ENCODE measurements at regions not wholly inside any gene's neighbourhood (a gene's known extent, or its start where the extent isn't known, plus 50 kb on each side); places are given as distances from the start of the nearest gene placed in this dataset.

GRCh38 chr10:65550761-65551160 lies 1375.1 kb upstream of the LRRTM3 start:
- H3K4me3 ChIP-seq (ENCODE audit: insufficient read depth in 1 of 2, low read depth in 1 of 2, low read length in 2 of 2): no peak overlapping the region
- no peaks in the 10 kb centered on the region for H3K36me3 ChIP-seq (ENCODE audit: control insufficient read depth in 1 of 2, insufficient read depth in 2 of 2, low read depth in 1 of 2, low read length in 2 of 2)
- no peak for DNase-seq
- no peak overlapping the region for H3K4ac ChIP-seq (ENCODE audit: low read depth in 1 of 2, low read length in 2 of 2)
- no peak overlapping the region for H3K23ac ChIP-seq (ENCODE audit: low read length in 2 of 2)
- no peaks in the 10 kb centered on the region for H3K9me3 ChIP-seq (ENCODE audit: control insufficient read depth, low read length)
- H2BK5ac ChIP-seq (ENCODE audit: low read depth, low read length, poor library complexity, severe bottlenecking): no peak overlapping the region
- H3K4me1 ChIP-seq (ENCODE audit: control insufficient read depth, insufficient read depth, low read depth, low read length): no peaks in the 10 kb centered on the region
- no peak overlapping the region for H3K4me2 ChIP-seq (ENCODE audit: low read length, poor library complexity, severe bottlenecking)
- WGBS: 78% methylated on average over 4 of the region's 4 CpGs
- no peak overlapping the region for H4K8ac ChIP-seq (ENCODE audit: low read length)
- H3K9ac ChIP-seq (ENCODE audit: low read length): no peak overlapping the region
- no peaks in the 10 kb centered on the region for H3K27me3 ChIP-seq (ENCODE audit: control insufficient read depth in 1 of 2, insufficient read depth in 1 of 2, low read length in 2 of 2)
- no peak overlapping the region for H2BK120ac ChIP-seq (ENCODE audit: low read depth, low read length)
- H2AK5ac ChIP-seq (ENCODE audit: low read length, severe bottlenecking): no peak overlapping the region
- no peak overlapping the region for H2BK15ac ChIP-seq (ENCODE audit: low read depth, poor library complexity, severe bottlenecking)
- no peak overlapping the region for H3K27ac ChIP-seq (ENCODE audit: low read length, poor library complexity, severe bottlenecking)
- no peaks in the 10 kb centered on the region for H3K79me1 ChIP-seq (replicated peaks; ENCODE audit: low read length, poor library complexity, severe bottlenecking)
- H2AFZ ChIP-seq (ENCODE audit: low read depth, low read length): no peak overlapping the region
- no peak overlapping the region for H2BK12ac ChIP-seq (ENCODE audit: low read length in 2 of 2)
- no peak overlapping the region for H4K91ac ChIP-seq (ENCODE audit: low read length)
- H3K14ac ChIP-seq (ENCODE audit: low read length in 2 of 2): no peak overlapping the region
- no peak overlapping the region for H3K18ac ChIP-seq (ENCODE audit: low read depth in 1 of 2, low read length in 2 of 2)

GRCh38 chr10:65555192-65555591 lies 1370.6 kb upstream of the LRRTM3 start:
- no peaks in the 10 kb centered on the region for H3K79me1 ChIP-seq (replicated peaks; ENCODE audit: low read length, poor library complexity, severe bottlenecking)
- WGBS: 86% methylated on average over 5 of the region's 5 CpGs
- no peak overlapping the region for H2AFZ ChIP-seq (ENCODE audit: low read depth, low read length)

GRCh38 chr10:65556006-65556405 lies 1369.8 kb upstream of the LRRTM3 start:
- Histone ChIP-seq H3K27ac (ENCODE audit: low read length, poor library complexity, severe bottlenecking) (no peak overlapping the region), H3K9me3 (ENCODE audit: control insufficient read depth, low read length) (peaks cover 4% of the 10 kb centered on the region), H3K79me1 (replicated peaks; ENCODE audit: low read length, poor library complexity, severe bottlenecking) (no peaks in the 10 kb centered on the region), H3K9ac (ENCODE audit: low read length) (no peak overlapping the region), H2BK120ac (ENCODE audit: low read depth, low read length) (no peak overlapping the region), H3K23ac (ENCODE audit: low read length in 2 of 2) (no peak overlapping the region), H3K27me3 (ENCODE audit: control insufficient read depth in 1 of 2, insufficient read depth in 1 of 2, low read length in 2 of 2) (no peaks in the 10 kb centered on the region), H2BK12ac (ENCODE audit: low read length in 2 of 2) (no peak overlapping the region), H3K36me3 (ENCODE audit: control insufficient read depth in 1 of 2, insufficient read depth in 2 of 2, low read depth in 1 of 2, low read length in 2 of 2) (no peaks in the 10 kb centered on the region), H2AK5ac (ENCODE audit: low read length, severe bottlenecking) (no peak overlapping the region), H2AFZ (ENCODE audit: low read depth, low read length) (no peak overlapping the region), H4K8ac (ENCODE audit: low read length) (no peak overlapping the region), H3K14ac (ENCODE audit: low read length in 2 of 2) (no peak overlapping the region), H2BK15ac (ENCODE audit: low read depth, poor library complexity, severe bottlenecking) (no peak overlapping the region), H3K4me3 (ENCODE audit: insufficient read depth in 1 of 2, low read depth in 1 of 2, low read length in 2 of 2) (no peak overlapping the region), H3K4ac (ENCODE audit: low read depth in 1 of 2, low read length in 2 of 2) (no peak overlapping the region), H3K4me1 (ENCODE audit: control insufficient read depth, insufficient read depth, low read depth, low read length) (no peaks in the 10 kb centered on the region), H3K4me2 (ENCODE audit: low read length, poor library complexity, severe bottlenecking) (no peak overlapping the region), H3K18ac (ENCODE audit: low read depth in 1 of 2, low read length in 2 of 2) (no peak overlapping the region), H4K91ac (ENCODE audit: low read length) (no peak overlapping the region), H2BK5ac (ENCODE audit: low read depth, low read length, poor library complexity, severe bottlenecking) (no peak overlapping the region)
- no peak for DNase-seq
- 90% methylated on average over 4 of the region's 5 CpGs for WGBS

More at GRCh38 chr10:65555192-65555591, 1370.6 kb upstream of the LRRTM3 start:
- H3K27ac ChIP-seq (ENCODE audit: low read length, poor library complexity, severe bottlenecking): no peak overlapping the region
- H2AK5ac ChIP-seq (ENCODE audit: low read length, severe bottlenecking): no peak overlapping the region
- peaks cover 2% of the 10 kb centered on the region for H3K9me3 ChIP-seq (ENCODE audit: control insufficient read depth, low read length)
- no peak overlapping the region for H3K14ac ChIP-seq (ENCODE audit: low read length in 2 of 2)
- H2BK12ac ChIP-seq (ENCODE audit: low read length in 2 of 2): no peak overlapping the region
- no peak overlapping the region for H3K4me3 ChIP-seq (ENCODE audit: insufficient read depth in 1 of 2, low read depth in 1 of 2, low read length in 2 of 2)
- H3K4ac ChIP-seq (ENCODE audit: low read depth in 1 of 2, low read length in 2 of 2): no peak overlapping the region
- H4K8ac ChIP-seq (ENCODE audit: low read length): no peak overlapping the region
- H2BK15ac ChIP-seq (ENCODE audit: low read depth, poor library complexity, severe bottlenecking): no peak overlapping the region
- DNase-seq: no peak
- no peak overlapping the region for H2BK120ac ChIP-seq (ENCODE audit: low read depth, low read length)
- H2BK5ac ChIP-seq (ENCODE audit: low read depth, low read length, poor library complexity, severe bottlenecking): no peak overlapping the region
- no peak overlapping the region for H3K23ac ChIP-seq (ENCODE audit: low read length in 2 of 2)
- H3K4me1 ChIP-seq (ENCODE audit: control insufficient read depth, insufficient read depth, low read depth, low read length): no peaks in the 10 kb centered on the region
- no peak overlapping the region for H3K18ac ChIP-seq (ENCODE audit: low read depth in 1 of 2, low read length in 2 of 2)
- no peaks in the 10 kb centered on the region for H3K27me3 ChIP-seq (ENCODE audit: control insufficient read depth in 1 of 2, insufficient read depth in 1 of 2, low read length in 2 of 2)
- no peak overlapping the region for H4K91ac ChIP-seq (ENCODE audit: low read length)
- no peak overlapping the region for H3K4me2 ChIP-seq (ENCODE audit: low read length, poor library complexity, severe bottlenecking)
- no peak overlapping the region for H3K9ac ChIP-seq (ENCODE audit: low read length)
- H3K36me3 ChIP-seq (ENCODE audit: control insufficient read depth in 1 of 2, insufficient read depth in 2 of 2, low read depth in 1 of 2, low read length in 2 of 2): no peaks in the 10 kb centered on the region

GRCh38 chr10:65559369-65559768 lies 1366.5 kb upstream of the LRRTM3 start:
- H2AFZ ChIP-seq (ENCODE audit: low read depth, low read length): no peak overlapping the region
- H3K27ac ChIP-seq (ENCODE audit: low read length, poor library complexity, severe bottlenecking): no peak overlapping the region
- H2BK5ac ChIP-seq (ENCODE audit: low read depth, low read length, poor library complexity, severe bottlenecking): no peak overlapping the region
- no peak overlapping the region for H4K8ac ChIP-seq (ENCODE audit: low read length)
- H3K14ac ChIP-seq (ENCODE audit: low read length in 2 of 2): no peak overlapping the region
- no peaks in the 10 kb centered on the region for H3K4me1 ChIP-seq (ENCODE audit: control insufficient read depth, insufficient read depth, low read depth, low read length)
- H3K4me2 ChIP-seq (ENCODE audit: low read length, poor library complexity, severe bottlenecking): no peak overlapping the region
- H2BK12ac ChIP-seq (ENCODE audit: low read length in 2 of 2): no peak overlapping the region
- no peak overlapping the region for H2AK5ac ChIP-seq (ENCODE audit: low read length, severe bottlenecking)
- no peaks in the 10 kb centered on the region for H3K27me3 ChIP-seq (ENCODE audit: control insufficient read depth in 1 of 2, insufficient read depth in 1 of 2, low read length in 2 of 2)
- H3K23ac ChIP-seq (ENCODE audit: low read length in 2 of 2): no peak overlapping the region
- H3K36me3 ChIP-seq (ENCODE audit: control insufficient read depth in 1 of 2, insufficient read depth in 2 of 2, low read depth in 1 of 2, low read length in 2 of 2): no peaks in the 10 kb centered on the region
- no peak overlapping the region for H3K18ac ChIP-seq (ENCODE audit: low read depth in 1 of 2, low read length in 2 of 2)
- no peak overlapping the region for H4K91ac ChIP-seq (ENCODE audit: low read length)
- no peak overlapping the region for H3K4ac ChIP-seq (ENCODE audit: low read depth in 1 of 2, low read length in 2 of 2)
- no peak overlapping the region for H3K9ac ChIP-seq (ENCODE audit: low read length)
- H3K4me3 ChIP-seq (ENCODE audit: insufficient read depth in 1 of 2, low read depth in 1 of 2, low read length in 2 of 2): no peak overlapping the region
- no peaks in the 10 kb centered on the region for H3K79me1 ChIP-seq (replicated peaks; ENCODE audit: low read length, poor library complexity, severe bottlenecking)
- H2BK120ac ChIP-seq (ENCODE audit: low read depth, low read length): no peak overlapping the region
- WGBS: no CpG with 5 or more reads among the region's 2 CpGs
- no peak for DNase-seq
- H2BK15ac ChIP-seq (ENCODE audit: low read depth, poor library complexity, severe bottlenecking): no peak overlapping the region
- peaks cover 10% of the 10 kb centered on the region for H3K9me3 ChIP-seq (ENCODE audit: control insufficient read depth, low read length)

Data from mesenchymal stem cell (in vitro differentiated cells and primary cell).